ENCODE measurements at regions not wholly inside any gene's neighbourhood (a gene's known extent, or its start where the extent isn't known, plus 50 kb on each side); places are given as distances from the start of the nearest gene placed in this dataset.

GRCh38 chr6:44559486-44560270, 172.2 kb downstream of the CDC5L start:
- intact Hi-C loops (cut with micrococcal nuclease), result no loop called here

GRCh38 chr6:44560458-44561059, 173.1 kb downstream of the CDC5L start:
- intact Hi-C loops (cut with micrococcal nuclease), result no loop called here

DNA sequence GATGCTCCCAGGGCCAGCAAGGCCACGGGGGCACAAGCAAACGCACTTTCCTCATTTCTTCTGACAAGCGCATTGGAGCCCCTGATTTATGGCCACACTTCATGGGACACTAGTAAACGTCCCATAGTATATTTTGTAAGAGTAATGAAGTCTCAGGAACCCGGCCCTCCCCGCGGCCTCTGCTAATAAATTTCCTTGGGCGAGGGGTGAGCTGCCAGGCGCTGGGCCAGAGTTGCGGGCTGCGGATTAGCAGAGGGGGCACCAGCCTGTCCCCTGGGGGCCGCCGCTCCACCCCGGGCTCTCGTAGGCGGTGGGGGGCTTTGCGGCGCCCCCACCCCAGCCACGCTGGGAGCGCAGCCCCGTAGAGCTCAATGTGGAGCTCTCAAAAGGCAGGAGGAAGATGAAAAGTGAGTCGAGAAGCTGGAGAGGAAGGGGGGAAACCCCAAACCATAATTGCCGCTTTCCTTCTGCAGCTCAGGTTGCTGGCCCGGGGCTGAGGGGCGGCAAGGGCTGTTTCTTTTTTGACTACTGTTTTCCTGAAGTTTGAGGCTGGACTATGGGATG, 173.6 kb downstream of the CDC5L start:
- intact Hi-C loops (cut with micrococcal nuclease), result no loop called here

- intact Hi-C loops (cut with micrococcal nuclease), result no loop called here
These were observed 174.5 kb downstream of the CDC5L start for GRCh38 chr6:44561832-44562665.

- intact Hi-C loops (cut with micrococcal nuclease), result no loop called here
These were observed 175.9 kb downstream of the CDC5L start for GRCh38 chr6:44563397-44563796.

- intact Hi-C loops (cut with micrococcal nuclease), result no loop called here
These were observed 177.5 kb downstream of the CDC5L start for GRCh38 chr6:44564906-44565524.

DNA sequence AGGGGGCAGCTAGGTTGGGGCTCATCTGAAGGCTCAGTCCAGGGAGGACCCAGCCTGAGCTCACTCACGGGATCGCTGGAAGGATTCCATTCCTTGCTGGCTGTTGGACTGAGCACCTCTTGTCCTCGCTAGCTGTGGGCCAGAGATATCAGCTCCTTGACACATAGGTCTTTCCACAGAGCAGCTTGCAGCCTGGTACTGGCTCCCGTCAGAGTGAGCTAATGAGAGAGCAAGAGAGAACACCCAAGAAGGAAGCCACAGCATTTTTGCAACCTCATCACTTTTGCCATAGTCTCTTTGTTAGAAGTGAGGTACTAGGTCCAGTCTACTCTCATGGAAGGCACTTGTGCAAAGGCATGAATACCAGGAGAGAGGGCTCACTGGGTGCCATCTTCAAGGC, 179.9 kb downstream of the CDC5L start:
- intact Hi-C loops (cut with micrococcal nuclease), result no loop called here

- intact Hi-C loops (cut with micrococcal nuclease), result no loop called here
These were observed 181.6 kb downstream of the CDC5L start for GRCh38 chr6:44569131-44569530.

GRCh38 chr6:44569931-44570385, 182.5 kb downstream of the CDC5L start:
- intact Hi-C loops (cut with micrococcal nuclease), result no loop called here

DNA sequence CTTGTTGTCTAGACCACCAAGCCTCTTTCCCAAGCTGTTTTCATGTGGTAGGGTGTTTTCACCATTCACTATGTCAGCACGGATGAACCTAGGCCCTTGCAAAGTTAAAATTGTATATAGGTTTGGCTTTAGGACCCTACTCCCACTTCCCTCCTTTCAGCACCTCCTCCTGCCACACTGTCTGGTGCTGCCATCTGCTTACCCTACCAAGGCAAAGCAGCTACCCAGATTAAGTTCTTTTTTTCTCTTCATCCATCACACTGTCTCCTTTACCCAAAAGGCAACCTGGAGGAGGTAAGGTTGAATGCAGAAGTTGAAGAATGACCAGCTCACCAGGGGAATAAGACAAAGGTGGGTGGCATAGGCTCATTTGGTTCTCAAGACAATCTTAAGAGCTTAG, 184.0 kb downstream of the CDC5L start:
- intact Hi-C loops (cut with micrococcal nuclease), result no loop called here

- intact Hi-C loops (cut with micrococcal nuclease), result no loop called here
These were observed 184.8 kb downstream of the CDC5L start for GRCh38 chr6:44572346-44572745.

- intact Hi-C loops (cut with micrococcal nuclease), result no loop called here
These were observed 188.1 kb downstream of the CDC5L start for GRCh38 chr6:44575644-44576043.

- intact Hi-C loops (cut with micrococcal nuclease), result no loop called here
These were observed 188.7 kb downstream of the CDC5L start for GRCh38 chr6:44576132-44576631.

- intact Hi-C loops (cut with micrococcal nuclease), result no loop called here
These were observed 193.4 kb downstream of the CDC5L start for GRCh38 chr6:44580901-44581300.

DNA sequence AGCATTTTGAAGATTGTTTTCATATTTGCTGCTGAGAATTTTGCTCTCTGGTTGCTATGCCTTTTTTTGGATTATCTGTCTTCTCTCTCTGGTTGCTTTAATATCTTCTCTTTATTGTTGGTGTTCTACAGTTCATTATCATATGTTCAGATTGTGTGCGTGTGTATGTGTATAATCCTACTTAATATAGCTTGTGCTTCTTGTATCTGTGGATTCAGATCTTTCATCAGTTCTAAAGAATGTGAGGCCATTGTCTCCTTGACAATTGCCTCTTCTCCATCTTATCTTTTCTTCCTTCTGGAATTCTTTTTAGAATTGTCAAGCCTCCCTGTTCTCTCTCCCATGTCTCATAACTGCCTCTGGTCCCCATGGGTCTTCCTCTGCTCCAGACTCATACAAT, 195.4 kb downstream of the CDC5L start:
- intact Hi-C loops (cut with micrococcal nuclease), result no loop called here

DNA sequence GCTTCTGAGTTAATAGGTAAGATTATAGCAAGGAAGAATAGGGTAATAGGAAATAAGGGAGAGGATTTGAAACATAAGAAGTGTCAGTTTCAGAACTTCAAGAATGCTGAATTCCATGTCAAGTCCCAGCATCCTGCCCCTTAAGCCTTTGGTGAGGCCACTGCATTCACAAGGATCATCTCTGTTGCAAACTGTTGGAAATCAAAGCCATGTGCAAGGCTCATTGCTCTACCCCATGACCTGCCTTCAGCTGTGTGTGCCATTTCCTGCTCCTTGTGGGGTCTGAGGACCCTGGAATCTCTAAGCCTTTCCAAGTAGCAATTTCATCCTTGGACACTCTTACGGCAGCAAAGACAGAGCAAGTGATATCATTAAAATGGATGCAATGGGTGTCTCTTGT, 203.0 kb downstream of the CDC5L start:
- intact Hi-C loops (cut with micrococcal nuclease), result loop anchor here (5.0 to 10.0 kb wide), 2 partner anchors 832 to 1124 kb away; no protein-coding TSS in a partner anchor

- intact Hi-C loops (cut with micrococcal nuclease), result loop anchor here (2.0 to 10.0 kb wide), 3 partner anchors 829 to 1329 kb away; no protein-coding TSS in a partner anchor
These were observed 206.0 kb downstream of the CDC5L start for GRCh38 chr6:44593539-44593944.

- intact Hi-C loops (cut with micrococcal nuclease), result loop anchor here (5.0 to 10.0 kb wide), 2 partner anchors 828 to 1120 kb away; no protein-coding TSS in a partner anchor
These were observed 207.0 kb downstream of the CDC5L start for GRCh38 chr6:44594481-44594880.

DNA sequence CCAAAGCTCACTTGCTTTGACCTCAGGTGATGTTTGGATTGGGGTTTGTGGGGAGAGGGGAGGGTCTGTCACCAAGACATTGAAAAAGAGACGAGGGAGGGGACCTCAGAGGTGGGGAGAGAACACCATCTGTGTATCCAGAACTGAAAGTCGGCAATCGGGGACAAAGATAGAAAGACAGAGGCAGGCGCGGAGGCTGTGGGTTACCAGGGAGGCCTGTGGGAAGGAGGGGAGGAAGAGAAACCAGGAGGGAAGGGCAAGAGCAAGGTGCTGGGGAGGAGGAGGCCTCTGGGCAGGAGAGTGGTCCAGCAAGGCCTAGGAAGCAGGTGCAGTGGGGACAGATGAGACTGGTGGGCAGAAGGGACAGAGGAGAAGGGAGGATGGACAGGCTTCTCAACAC, 211.2 kb downstream of the CDC5L start:
- intact Hi-C loops (cut with micrococcal nuclease), result loop anchor here (10.0 kb wide), 1 partner anchor 1116 kb away; no protein-coding TSS in a partner anchor

DNA sequence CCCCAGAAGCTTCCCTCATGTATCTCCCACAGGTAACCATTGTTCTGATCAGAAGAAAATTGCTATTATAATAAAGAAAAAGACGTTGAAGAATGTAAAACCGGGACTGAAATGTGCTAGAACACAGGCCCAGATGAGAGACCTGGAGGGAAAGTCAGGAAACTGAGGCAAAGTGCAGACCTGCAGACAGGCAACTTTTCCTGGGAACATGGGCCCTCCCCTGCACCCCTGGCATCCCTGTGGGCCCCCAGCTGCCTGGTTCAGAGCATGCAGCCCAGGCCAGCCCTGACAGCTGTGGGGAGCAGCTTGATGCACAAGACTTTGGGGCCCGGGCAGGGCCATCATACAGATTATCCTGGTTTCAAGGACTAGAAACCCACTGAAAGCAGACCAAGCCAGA, 212.2 kb downstream of the CDC5L start:
- intact Hi-C loops (cut with micrococcal nuclease), result loop anchor here (10.0 kb wide), 1 partner anchor 1115 kb away; no protein-coding TSS in a partner anchor

All from T-helper 2 cell treated with Interferon-gamma antibody and Interleukin-4, amounts not matched to agents 100 ng/mL and 5 ng/mL, for 36 hours (primary cell).